Activated B cell treated with CpG ODN at 0.5 μM for 24 hours (primary cell): ENCODE measurements at regions not wholly inside any gene's neighbourhood (a gene's known extent, or its start where the extent isn't known, plus 50 kb on each side); places are given as distances from the start of the nearest gene placed in this dataset.

Source experiments
- ATAC-seq: fragments of 200-7000 bp; cut with Tn5 transposase; one replicate; pipeline ENCODE4 v1.10.0; 2021; ENCODE audit warnings: low read depth, mild to moderate bottlenecking, moderate library complexity
- CTCF ChIA-PET: fragments of 350-600 bp; sonication (Branson Sonifier 250); formaldehyde crosslinking; loops from one replicate; lab custom pipeline; 2021; ENCODE audit warnings: antibody characterized with exemption; lab: Charles Lee
- POLR2A ChIA-PET: fragments of 350-600 bp; sonication (Branson Sonifier 250); formaldehyde crosslinking; loops from one replicate; lab custom pipeline; 2021; ENCODE audit warnings: antibody characterized with exemption; lab: Charles Lee
- DNase-seq: peaks from one replicate; pipeline ENCODE4 v3.0.0; 2022
- H3K27ac Mint-ChIP-seq: one replicate; pipeline ENCODE4 v1.8.0; 2020; ENCODE audit warnings: mixed read lengths
- H3K27me3 Mint-ChIP-seq: one replicate; pipeline ENCODE4 v1.8.0; 2021; ENCODE audit warnings: mixed read lengths
- H3K36me3 Mint-ChIP-seq: one replicate; pipeline ENCODE4 v1.8.0; 2021; ENCODE audit warnings: low read depth, mixed read lengths
- H3K4me1 Mint-ChIP-seq: one replicate; pipeline ENCODE4 v1.8.0; 2021; ENCODE audit warnings: mixed read lengths
- H3K4me3 Mint-ChIP-seq: one replicate; pipeline ENCODE4 v1.8.0; 2020; ENCODE audit warnings: mild to moderate bottlenecking, mixed read lengths
- H3K9me3 Mint-ChIP-seq: one replicate; pipeline ENCODE4 v1.8.0; 2020; ENCODE audit warnings: mixed read lengths
- CTCF ChIP-seq: fragments of 200-600 bp; IDR thresholded peaks from one replicate; pipeline ENCODE4 v1.8.0; 2022; ENCODE audit warnings: antibody characterized with exemption, mild to moderate bottlenecking
- intact Hi-C: fragments of 100-400 bp; cut with micrococcal nuclease; formaldehyde crosslinking; loops from one replicate; pipeline ENCODE4 v1.15.1; 2024

- CTCF ChIA-PET = no interaction called here
- no peak overlapping the region for H3K27ac Mint-ChIP-seq
- no peak for ATAC-seq
Observed at GRCh38 chr18:55024564-55024963, 65.3 kb upstream of the CCDC68 start.

GRCh38 chr18:55018602-55019001 lies 59.3 kb upstream of the CCDC68 start:
- Mint-ChIP-seq H3K27ac (no peak overlapping the region), H3K27me3 (no peaks in the 10 kb centered on the region), H3K4me1 (no peaks in the 10 kb centered on the region), H3K36me3 (no peaks in the 10 kb centered on the region), H3K4me3 (no peak overlapping the region), H3K9me3 (no peaks in the 10 kb centered on the region)
- intact Hi-C loops = no loop called here
- TF ChIP-seq CTCF = no peak
- CTCF ChIA-PET = no interaction called here
- ATAC-seq (no peak), DNase-seq (no peak)
- POLR2A ChIA-PET = no interaction called here

More at GRCh38 chr18:55024564-55024963, 65.3 kb upstream of the CCDC68 start:
- Mint-ChIP-seq H3K9me3 (no peaks in the 10 kb centered on the region), H3K4me3 (no peak overlapping the region), H3K36me3 (no peaks in the 10 kb centered on the region), H3K27me3 (peaks cover 2% of the 10 kb centered on the region), H3K4me1 (peaks cover 3% of the 10 kb centered on the region)
- intact Hi-C loops = no loop called here
- POLR2A ChIA-PET = no interaction called here
- DNase-seq = no peak
- TF ChIP-seq CTCF = no peak

- Mint-ChIP-seq H3K9me3 (peaks cover 3% of the 10 kb centered on the region), H3K36me3 (no peaks in the 10 kb centered on the region), H3K4me3 (no peak overlapping the region), H3K27ac (no peak overlapping the region), H3K4me1 (no peaks in the 10 kb centered on the region), H3K27me3 (no peaks in the 10 kb centered on the region)
- CTCF ChIA-PET = no interaction called here
- POLR2A ChIA-PET = no interaction called here
- no peak for TF ChIP-seq CTCF
- ATAC-seq = no peak
- intact Hi-C loops = no loop called here
- no peak for DNase-seq
Observed at GRCh38 chr18:55014095-55014494, 54.8 kb upstream of the CCDC68 start.

- Mint-ChIP-seq H3K36me3 (no peaks in the 10 kb centered on the region), H3K4me1 (no peaks in the 10 kb centered on the region), H3K4me3 (no peak overlapping the region), H3K27ac (no peak overlapping the region), H3K27me3 (no peaks in the 10 kb centered on the region), H3K9me3 (peaks cover 3% of the 10 kb centered on the region)
- intact Hi-C loops = no loop called here
- POLR2A ChIA-PET = interaction anchor here (0.6 kb wide), 1 partner anchor 8 kb away, joined by 3 read pairs; no protein-coding TSS in a partner anchor
- TF ChIP-seq CTCF = no peak
- CTCF ChIA-PET = no interaction called here
- ATAC-seq = no peak
- DNase-seq = no peak
Observed at GRCh38 chr18:55013685-55014084, 54.4 kb upstream of the CCDC68 start.

- POLR2A ChIA-PET = interaction anchor here (0.6 kb wide), 1 partner anchor 9 kb away, joined by 3 read pairs; no protein-coding TSS in a partner anchor
- H3K27ac Mint-ChIP-seq = no peak overlapping the region
- H3K4me3 Mint-ChIP-seq = no peak overlapping the region
- no peaks in the 10 kb centered on the region for H3K36me3 Mint-ChIP-seq
- CTCF ChIA-PET = no interaction called here
- TF ChIP-seq CTCF = no peak
- H3K9me3 Mint-ChIP-seq = peaks cover 3% of the 10 kb centered on the region
- intact Hi-C loops = no loop called here
- no peaks in the 10 kb centered on the region for H3K27me3 Mint-ChIP-seq
- H3K4me1 Mint-ChIP-seq = no peaks in the 10 kb centered on the region
- ATAC-seq (no peak), DNase-seq (no peak)
Observed at GRCh38 chr18:55013086-55013485, 53.8 kb upstream of the CCDC68 start.
